Mesodermal cell (in vitro differentiated cells): ENCODE measurements at regions not wholly inside any gene's neighbourhood (a gene's known extent, or its start where the extent isn't known, plus 50 kb on each side); places are given as distances from the start of the nearest gene placed in this dataset.

Source experiments
- H3K27ac ChIP-seq: 2 replicates; pipeline ENCODE4 v1.7.0; 2013; ENCODE audit warnings: mild to moderate bottlenecking, low read depth, low read length, moderate library complexity; ENCODE audit not compliant: severe bottlenecking
- H3K36me3 ChIP-seq: 2 replicates; pipeline ENCODE4 v1.7.1; 2013; ENCODE audit warnings: mild to moderate bottlenecking, low read length, moderate library complexity; ENCODE audit not compliant: control insufficient read depth, insufficient read depth
- H3K4me1 ChIP-seq: one replicate; pipeline ENCODE4 v1.7.1; 2013; ENCODE audit warnings: mild to moderate bottlenecking, low read length; ENCODE audit not compliant: insufficient read depth, control insufficient read depth, poor library complexity, severe bottlenecking
- H3K4me3 ChIP-seq: 2 replicates; pipeline ENCODE4 v1.7.0; 2013; ENCODE audit warnings: low read length, control low read depth, mild to moderate bottlenecking; ENCODE audit not compliant: insufficient read depth, poor library complexity, severe bottlenecking; ENCODE audit errors: extremely low read depth
- H3K9me3 ChIP-seq: 2 replicates; pipeline ENCODE4 v1.7.1; 2013; ENCODE audit warnings: mild to moderate bottlenecking, low read length, moderate library complexity; ENCODE audit not compliant: control insufficient read depth
- WGBS, 2 experiments: methylation state at CpG; one replicate each; pipeline ENCODE4 v1.1.5; 2013; ENCODE audit warnings: missing lambda C conversion rate in 2 of 2; ENCODE audit not compliant: insufficient coverage in 2 of 2; 5-methylcytosine and 5-hydroxymethylcytosine counted together

- WGBS, 2 experiments = 80 to 100% methylated on average over 1 to 3 of the region's 3 CpGs
- no peak overlapping the region for H3K27ac ChIP-seq
- no peaks in the 10 kb centered on the region for H3K9me3 ChIP-seq
- no peaks in the 10 kb centered on the region for H3K4me1 ChIP-seq
- no peak overlapping the region for H3K4me3 ChIP-seq
- H3K36me3 ChIP-seq = no peaks in the 10 kb centered on the region
Measured at GRCh38 chr12:125907351-125907750, 842.1 kb downstream of the AACS start.

GRCh38 chr12:125919856-125920470 is 854.7 kb downstream of the AACS start:
- Histone ChIP-seq H3K36me3 (no peaks in the 10 kb centered on the region), H3K4me1 (no peaks in the 10 kb centered on the region), H3K27ac (no peak overlapping the region), H3K4me3 (no peak overlapping the region), H3K9me3 (no peaks in the 10 kb centered on the region)
- WGBS, 2 experiments = 85 to 89% methylated on average over 11 to 12 of the region's 12 CpGs

GRCh38 chr12:125922330-125922729 is 857.1 kb downstream of the AACS start:
- 75 to 84% methylated on average over 1 to 2 of the region's 5 CpGs for WGBS, 2 experiments
- Histone ChIP-seq H3K4me1 (no peaks in the 10 kb centered on the region), H3K4me3 (no peak overlapping the region), H3K9me3 (no peaks in the 10 kb centered on the region), H3K36me3 (no peaks in the 10 kb centered on the region), H3K27ac (no peak overlapping the region)

GRCh38 chr12:125936502-125936901 is 871.3 kb downstream of the AACS start:
- Histone ChIP-seq H3K27ac (no peak overlapping the region), H3K9me3 (peaks cover 5% of the 10 kb centered on the region), H3K4me1 (no peaks in the 10 kb centered on the region), H3K36me3 (no peaks in the 10 kb centered on the region), H3K4me3 (no peak overlapping the region)
- WGBS, 2 experiments = 100% methylated on average over 1 of the region's 1 CpG; no CpG with 5 or more reads in 1 of the 2 experiments

- WGBS, 2 experiments = 64 to 100% methylated on average over 1 to 2 of the region's 2 CpGs
- Histone ChIP-seq H3K4me1 (no peaks in the 10 kb centered on the region), H3K36me3 (no peaks in the 10 kb centered on the region), H3K9me3 (no peaks in the 10 kb centered on the region), H3K27ac (no peak overlapping the region), H3K4me3 (no peak overlapping the region)
Measured at GRCh38 chr12:125944446-125944845, 879.2 kb downstream of the AACS start.

- 76 to 90% methylated on average over 2 of the region's 7 CpGs for WGBS, 2 experiments
- Histone ChIP-seq H3K4me1 (no peaks in the 10 kb centered on the region), H3K4me3 (no peak overlapping the region), H3K36me3 (no peaks in the 10 kb centered on the region), H3K9me3 (no peaks in the 10 kb centered on the region), H3K27ac (no peak overlapping the region)
Measured at GRCh38 chr12:125949471-125949870, 884.2 kb downstream of the AACS start.

- no peak overlapping the region for H3K27ac ChIP-seq
- WGBS, 2 experiments = 68 to 83% methylated on average over 3 of the region's 4 CpGs
- H3K4me3 ChIP-seq = no peak overlapping the region
- H3K36me3 ChIP-seq = no peaks in the 10 kb centered on the region
- H3K9me3 ChIP-seq = peaks cover 4% of the 10 kb centered on the region
- H3K4me1 ChIP-seq = no peaks in the 10 kb centered on the region
Measured at GRCh38 chr12:125954362-125954761, 889.1 kb downstream of the AACS start.

- H3K4me3 ChIP-seq = no peak overlapping the region
- H3K9me3 ChIP-seq = peaks cover 4% of the 10 kb centered on the region
- no peak overlapping the region for H3K27ac ChIP-seq
- WGBS, 2 experiments = 66 to 82% methylated on average over 2 to 4 of the region's 7 CpGs
- no peaks in the 10 kb centered on the region for H3K36me3 ChIP-seq
- no peaks in the 10 kb centered on the region for H3K4me1 ChIP-seq
Measured at GRCh38 chr12:125956186-125956585, 891.0 kb downstream of the AACS start.

- H3K4me3 ChIP-seq = no peak overlapping the region
- H3K4me1 ChIP-seq = no peaks in the 10 kb centered on the region
- H3K27ac ChIP-seq = no peak overlapping the region
- H3K36me3 ChIP-seq = no peaks in the 10 kb centered on the region
- WGBS, 2 experiments = 84 to 91% methylated on average over 5 to 7 of the region's 7 CpGs
- H3K9me3 ChIP-seq = no peaks in the 10 kb centered on the region
Measured at GRCh38 chr12:125966641-125967040, 901.4 kb downstream of the AACS start.

GRCh38 chr12:125968413-125968812 is 903.2 kb downstream of the AACS start:
- H3K27ac ChIP-seq = no peak overlapping the region
- no peaks in the 10 kb centered on the region for H3K36me3 ChIP-seq
- peaks cover 7% of the 10 kb centered on the region for H3K9me3 ChIP-seq
- whole genome bisulfite sequencing, 2 experiments = 40% methylated on average over 1 of the region's 2 CpGs; no CpG with 5 or more reads in 1 of the 2 experiments
- no peak overlapping the region for H3K4me3 ChIP-seq
- no peaks in the 10 kb centered on the region for H3K4me1 ChIP-seq

- Histone ChIP-seq H3K4me3 (no peak overlapping the region), H3K9me3 (peaks cover 7% of the 10 kb centered on the region), H3K27ac (no peak overlapping the region), H3K4me1 (no peaks in the 10 kb centered on the region), H3K36me3 (no peaks in the 10 kb centered on the region)
- 81 to 84% methylated on average over 2 to 3 of the region's 3 CpGs for WGBS, 2 experiments
Measured at GRCh38 chr12:125971981-125972380, 906.7 kb downstream of the AACS start.
